ENCODE measurements at regions not wholly inside any gene's neighbourhood (a gene's known extent, or its start where the extent isn't known, plus 50 kb on each side); places are given as distances from the start of the nearest gene placed in this dataset.

GRCh38 chr16:51455398-51455797, 304.3 kb upstream of the SALL1 start:
- TF ChIP-seq POLR2AphosphoS5 (IDR thresholded peaks at IDR 0.05) (no peak), POLR2A (IDR thresholded peaks at IDR 0.05) (no peak)
- TF ChIP-seq, protein P1, sequence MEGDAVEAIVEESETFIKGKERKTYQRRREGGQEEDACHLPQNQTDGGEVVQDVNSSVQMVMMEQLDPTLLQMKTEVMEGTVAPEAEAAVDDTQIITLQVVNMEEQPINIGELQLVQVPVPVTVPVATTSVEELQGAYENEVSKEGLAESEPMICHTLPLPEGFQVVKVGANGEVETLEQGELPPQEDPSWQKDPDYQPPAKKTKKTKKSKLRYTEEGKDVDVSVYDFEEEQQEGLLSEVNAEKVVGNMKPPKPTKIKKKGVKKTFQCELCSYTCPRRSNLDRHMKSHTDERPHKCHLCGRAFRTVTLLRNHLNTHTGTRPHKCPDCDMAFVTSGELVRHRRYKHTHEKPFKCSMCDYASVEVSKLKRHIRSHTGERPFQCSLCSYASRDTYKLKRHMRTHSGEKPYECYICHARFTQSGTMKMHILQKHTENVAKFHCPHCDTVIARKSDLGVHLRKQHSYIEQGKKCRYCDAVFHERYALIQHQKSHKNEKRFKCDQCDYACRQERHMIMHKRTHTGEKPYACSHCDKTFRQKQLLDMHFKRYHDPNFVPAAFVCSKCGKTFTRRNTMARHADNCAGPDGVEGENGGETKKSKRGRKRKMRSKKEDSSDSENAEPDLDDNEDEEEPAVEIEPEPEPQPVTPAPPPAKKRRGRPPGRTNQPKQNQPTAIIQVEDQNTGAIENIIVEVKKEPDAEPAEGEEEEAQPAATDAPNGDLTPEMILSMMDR (IDR thresholded peaks at IDR 0.05) = no peak

All from transverse colon (tissue), 4 donors.